Stimulated activated naive CD8-positive, alpha-beta T cell treated with anti-CD3 and anti-CD28 coated beads, Interleukin-15, amount 100 ng/mL, for 72 hours (primary cell): ENCODE measurements at regions not wholly inside any gene's neighbourhood (a gene's known extent, or its start where the extent isn't known, plus 50 kb on each side); places are given as distances from the start of the nearest gene placed in this dataset.
"Not testable (repeated sequence)": the region's sequence is repeated elsewhere in the genome, so short reads cannot be mapped to it uniquely, and the experiment has no call there.

Experiments
- ATAC-seq: fragments of 150-1000 bp; cut with Tn5 transposase; 2 replicates; pipeline ENCODE4 v1.10.0; 2021; ENCODE audit warnings: mild to moderate bottlenecking, moderate library complexity
- DNase-seq, 2 donors: peaks; one replicate each; pipeline ENCODE4 v3.0.0; 2021 to 2022
- H3K27ac Mint-ChIP-seq, 2 donors: one replicate each; pipeline ENCODE4 v1.8.0; 2022; ENCODE audit warnings: mild to moderate bottlenecking in 2 of 2, mixed read lengths in 2 of 2, moderate library complexity in 2 of 2
- H3K27me3 Mint-ChIP-seq: one replicate; pipeline ENCODE4 v1.8.0; 2022; ENCODE audit warnings: mixed read lengths
- H3K4me1 Mint-ChIP-seq: one replicate; pipeline ENCODE4 v1.8.0; 2022; ENCODE audit warnings: mild to moderate bottlenecking, mixed read lengths
- H3K4me3 Mint-ChIP-seq, 2 donors: one replicate each; pipeline ENCODE4 v1.8.0; 2022; ENCODE audit warnings: mild to moderate bottlenecking in 2 of 2, mixed read lengths in 2 of 2, moderate library complexity in 1 of 2
- H3K9me3 Mint-ChIP-seq, 2 donors: one replicate each; pipeline ENCODE4 v1.8.0; 2022; ENCODE audit warnings: mixed read lengths in 2 of 2

DNA sequence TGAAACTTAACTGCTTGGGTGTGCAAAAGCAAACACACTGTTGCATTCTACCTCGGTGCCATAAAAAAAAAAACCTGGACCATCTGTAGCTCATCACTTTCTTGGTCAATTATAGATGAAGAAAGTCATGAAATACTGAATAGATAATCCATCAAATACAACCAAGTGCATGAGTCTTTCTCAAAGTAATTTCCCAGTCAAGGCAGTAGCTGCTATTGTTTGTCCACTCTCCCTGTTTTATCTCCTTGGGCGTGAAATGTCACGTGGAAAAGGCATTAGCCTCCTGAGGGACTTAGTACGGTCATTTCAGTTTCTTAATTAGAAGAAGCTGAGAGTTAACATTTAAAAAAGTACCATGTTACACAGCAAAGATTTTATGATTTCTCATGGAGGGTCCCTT lies 1697.9 kb downstream of the PCDH9 start:
- DNase-seq (no peak), ATAC-seq (no peak)
- Mint-ChIP-seq H3K27ac (no peak overlapping the region), H3K4me1 (no peaks in the 10 kb centered on the region), H3K9me3 (peaks cover 8 to 16% of the 10 kb centered on the region in 2 donors), H3K27me3 (no peaks in the 10 kb centered on the region), H3K4me3 (no peak overlapping the region)

DNA sequence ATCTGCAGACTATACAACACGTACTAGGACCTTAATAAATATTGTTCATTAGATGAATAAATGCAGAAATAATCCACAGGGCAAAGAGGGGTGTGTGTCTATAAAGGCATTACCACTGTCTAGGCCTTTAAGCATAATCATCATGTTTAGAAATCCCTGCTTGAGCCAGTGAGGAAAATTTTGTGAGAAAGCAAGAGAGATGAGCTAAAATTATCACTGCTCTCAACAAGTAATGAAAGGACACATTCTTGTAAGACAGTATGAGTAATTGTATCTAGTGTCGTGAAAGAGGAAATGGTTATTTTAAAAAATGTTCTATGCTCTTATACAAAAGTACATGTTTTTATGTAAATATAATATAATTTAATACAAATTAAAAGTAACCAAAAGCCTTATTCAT lies 1699.4 kb downstream of the PCDH9 start:
- no peaks in the 10 kb centered on the region for H3K4me1 Mint-ChIP-seq
- DNase-seq (no peak), ATAC-seq (no peak)
- H3K9me3 Mint-ChIP-seq: peaks cover 14 to 22% of the 10 kb centered on the region in 2 donors
- no peaks in the 10 kb centered on the region for H3K27me3 Mint-ChIP-seq
- H3K27ac Mint-ChIP-seq: no peak overlapping the region
- no peak overlapping the region for H3K4me3 Mint-ChIP-seq

DNA sequence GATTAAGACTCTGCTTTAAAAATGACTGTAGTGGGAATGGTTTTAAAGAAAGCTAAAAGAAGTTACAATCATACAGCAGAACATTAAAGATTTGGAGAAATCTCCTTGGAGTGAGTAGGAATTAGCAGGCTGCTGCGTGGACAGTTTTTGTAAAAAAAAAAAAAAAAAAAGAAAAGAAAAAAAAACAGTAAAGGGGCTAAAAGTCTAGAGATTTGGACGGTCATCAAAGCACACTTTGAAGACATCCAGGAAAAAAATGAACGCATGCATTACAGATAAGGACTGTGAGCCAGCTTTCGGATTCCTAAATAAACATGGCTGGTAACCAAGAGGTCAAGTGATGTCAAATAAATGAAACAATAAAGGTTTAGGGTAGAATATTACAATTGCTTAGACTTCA lies 1700.6 kb downstream of the PCDH9 start:
- Mint-ChIP-seq H3K4me3 (no peak overlapping the region), H3K27ac (no peak overlapping the region), H3K9me3 (peaks cover 19 to 22% of the 10 kb centered on the region in 2 donors), H3K4me1 (no peaks in the 10 kb centered on the region), H3K27me3 (no peaks in the 10 kb centered on the region)
- DNase-seq: no peak
- ATAC-seq: no peak

DNA sequence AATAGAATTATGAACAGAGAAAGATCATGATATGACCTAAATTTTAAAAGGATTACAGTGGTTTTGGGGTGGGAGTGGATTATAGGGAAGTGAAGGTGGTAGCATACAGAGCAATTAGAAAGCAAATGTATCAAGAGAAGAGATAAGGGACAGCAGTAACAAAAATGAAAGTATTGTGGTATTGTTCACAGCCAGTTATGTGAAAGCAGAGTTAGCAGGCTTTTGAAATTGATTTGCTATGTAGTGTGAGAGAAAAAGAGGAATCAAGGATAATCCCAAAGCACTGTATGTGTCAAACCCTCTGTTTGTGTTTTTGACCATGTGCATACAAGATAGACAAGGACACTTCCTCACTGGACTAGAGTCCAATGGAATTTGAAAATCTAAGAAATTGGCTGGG lies 1721.4 kb downstream of the PCDH9 start:
- no peak overlapping the region for H3K4me3 Mint-ChIP-seq
- no peaks in the 10 kb centered on the region for H3K27me3 Mint-ChIP-seq
- ATAC-seq (no peak), DNase-seq (no peak)
- no peak overlapping the region for H3K27ac Mint-ChIP-seq
- H3K9me3 Mint-ChIP-seq: peaks cover 9 to 17% of the 10 kb centered on the region in 2 donors
- no peaks in the 10 kb centered on the region for H3K4me1 Mint-ChIP-seq

DNA sequence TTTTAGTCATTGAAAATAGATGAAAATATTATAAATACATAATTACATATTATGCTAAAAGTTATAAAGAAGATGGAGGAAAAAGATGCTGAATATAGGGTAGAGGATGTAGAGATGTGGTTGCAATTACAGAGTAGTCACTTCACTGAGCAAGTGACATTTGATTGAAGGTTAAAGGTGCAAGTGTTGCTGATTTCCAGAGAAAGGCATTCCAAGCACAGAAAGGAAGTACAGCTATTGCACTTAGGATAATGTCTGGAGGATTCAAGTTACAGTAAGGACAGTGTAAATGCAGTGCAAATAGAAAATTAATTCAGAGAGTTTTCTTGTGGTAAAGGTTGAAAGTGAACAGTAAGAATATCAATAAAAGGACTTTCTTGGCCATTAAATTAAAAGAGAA lies 1721.8 kb downstream of the PCDH9 start:
- Mint-ChIP-seq H3K4me1 (no peaks in the 10 kb centered on the region), H3K4me3 (no peak overlapping the region), H3K27me3 (no peaks in the 10 kb centered on the region), H3K9me3 (peaks cover 5 to 15% of the 10 kb centered on the region in 2 donors), H3K27ac (no peak overlapping the region)
- ATAC-seq: no peak
- no peak for DNase-seq

DNA sequence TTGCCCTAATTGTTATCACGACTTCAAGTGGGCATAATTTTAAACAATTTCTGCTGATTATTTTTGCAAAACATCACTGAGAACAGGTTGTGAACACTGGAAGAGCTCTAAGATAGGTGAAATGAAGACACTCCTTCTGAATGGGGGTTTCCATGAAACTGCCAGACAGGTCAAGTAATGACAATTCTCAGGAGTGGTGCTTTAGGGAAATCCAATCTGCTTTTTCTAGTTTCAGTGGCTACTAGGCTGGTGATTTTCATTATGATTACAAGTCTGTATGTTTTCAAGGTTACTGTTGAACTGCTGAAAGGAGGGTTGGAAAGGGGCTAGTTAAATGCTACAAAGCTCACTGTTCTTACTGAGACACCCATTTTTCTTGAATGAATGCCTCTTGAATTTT lies 1724.2 kb downstream of the PCDH9 start:
- no peaks in the 10 kb centered on the region for H3K27me3 Mint-ChIP-seq

DNA sequence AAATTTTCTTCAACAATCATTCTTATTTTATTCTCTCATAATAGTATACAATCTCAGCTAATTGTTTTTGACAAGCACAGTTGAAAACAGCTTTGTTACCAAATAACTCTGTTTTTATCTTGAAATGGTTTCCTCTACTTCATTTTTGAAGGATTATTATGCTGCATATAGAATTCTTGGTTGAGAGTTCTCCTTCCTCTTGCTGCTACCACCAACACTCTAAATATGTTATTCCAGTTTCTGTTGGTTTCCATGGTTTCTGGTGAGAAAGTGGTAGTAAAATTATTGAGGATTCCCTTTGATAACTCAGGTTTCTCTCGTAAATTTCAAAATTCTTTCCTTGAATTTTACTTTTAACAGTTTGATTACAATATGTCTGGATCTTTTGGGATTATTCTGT lies 1725.9 kb downstream of the PCDH9 start:
- peaks cover 0 to 16% of the 10 kb centered on the region in 2 donors for H3K9me3 Mint-ChIP-seq
- DNase-seq: no peak
- ATAC-seq: no peak
- H3K4me3 Mint-ChIP-seq: no peak overlapping the region
- no peak overlapping the region for H3K27ac Mint-ChIP-seq
- H3K4me1 Mint-ChIP-seq: no peaks in the 10 kb centered on the region
- H3K27me3 Mint-ChIP-seq: no peaks in the 10 kb centered on the region

More for the DNA sequence above, 1724.2 kb downstream of the PCDH9 start:
- Mint-ChIP-seq H3K4me3 (no peak overlapping the region), H3K4me1 (no peaks in the 10 kb centered on the region), H3K27ac (no peak overlapping the region), H3K9me3 (peaks cover 0 to 16% of the 10 kb centered on the region in 2 donors)
- no peak for DNase-seq
- no peak for ATAC-seq

DNA sequence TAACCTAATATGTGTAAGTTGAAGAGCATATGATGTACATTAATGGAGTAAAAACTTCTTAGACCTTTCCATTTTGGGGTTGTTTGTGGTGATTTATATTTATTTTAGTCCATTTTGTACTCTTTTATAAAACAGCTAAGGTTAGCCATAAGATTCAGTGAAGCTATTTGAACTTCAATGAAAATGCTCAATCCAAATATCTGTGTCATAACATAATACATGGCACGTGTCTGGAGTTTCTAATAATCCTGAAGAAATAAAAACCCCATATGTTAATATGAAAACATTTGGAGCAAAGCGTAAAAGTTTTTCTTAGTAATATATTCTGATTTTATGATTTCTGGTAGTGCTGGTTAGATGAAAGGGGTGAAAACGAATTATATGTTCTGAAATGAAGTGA lies 1729.7 kb downstream of the PCDH9 start:
- H3K27ac Mint-ChIP-seq: no peak overlapping the region
- no peaks in the 10 kb centered on the region for H3K27me3 Mint-ChIP-seq
- ATAC-seq: no peak
- H3K9me3 Mint-ChIP-seq: peaks cover 0 to 4% of the 10 kb centered on the region in 2 donors
- DNase-seq: no peak
- no peak overlapping the region for H3K4me3 Mint-ChIP-seq
- H3K4me1 Mint-ChIP-seq: no peaks in the 10 kb centered on the region

DNA sequence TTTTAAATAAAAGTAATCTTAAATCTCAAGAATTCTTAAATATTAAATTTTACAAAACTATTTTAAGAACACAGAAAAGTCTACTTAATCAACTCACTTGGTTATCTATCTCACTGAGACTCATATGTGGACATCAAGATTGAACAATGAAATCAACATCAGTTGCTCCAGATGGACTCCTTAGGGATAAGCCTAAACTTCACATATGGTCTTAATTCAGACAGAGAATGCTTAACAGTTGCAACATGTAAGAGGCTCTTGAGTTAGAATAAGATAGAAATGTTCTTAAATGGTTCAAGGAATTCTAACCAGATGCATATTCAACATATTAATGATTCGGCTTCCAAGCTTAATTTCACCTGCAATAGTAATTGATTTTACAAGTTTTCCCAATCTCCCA lies 1730.9 kb downstream of the PCDH9 start:
- Mint-ChIP-seq H3K27ac (no peak overlapping the region), H3K4me3 (no peak overlapping the region), H3K9me3 (peaks cover 0 to 4% of the 10 kb centered on the region in 2 donors), H3K27me3 (no peaks in the 10 kb centered on the region), H3K4me1 (no peaks in the 10 kb centered on the region)
- DNase-seq (no peak), ATAC-seq (no peak)

DNA sequence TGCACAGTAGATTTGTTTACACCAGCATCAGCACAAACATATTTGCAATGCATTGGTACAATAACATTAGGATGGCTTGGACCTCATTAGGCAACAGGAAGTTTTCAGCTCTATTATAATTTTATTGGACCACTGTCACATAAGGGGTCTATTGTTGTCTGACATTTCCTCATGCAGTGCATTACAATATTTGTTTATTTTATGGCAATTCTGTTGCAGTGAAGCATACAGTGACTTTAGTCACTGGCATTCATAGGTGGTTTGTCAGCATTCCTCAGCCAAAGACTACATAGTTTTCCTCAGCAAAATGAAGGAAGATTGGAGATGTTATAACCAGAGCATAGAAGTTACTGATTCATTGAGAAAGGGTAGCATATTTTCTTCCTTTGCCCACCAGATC lies 1732.9 kb downstream of the PCDH9 start:
- DNase-seq (no peak), ATAC-seq (no peak)
- Mint-ChIP-seq H3K9me3 (peaks cover 0 to 4% of the 10 kb centered on the region in 2 donors), H3K27ac (no peak overlapping the region), H3K27me3 (no peaks in the 10 kb centered on the region), H3K4me1 (no peaks in the 10 kb centered on the region), H3K4me3 (no peak overlapping the region)

DNA sequence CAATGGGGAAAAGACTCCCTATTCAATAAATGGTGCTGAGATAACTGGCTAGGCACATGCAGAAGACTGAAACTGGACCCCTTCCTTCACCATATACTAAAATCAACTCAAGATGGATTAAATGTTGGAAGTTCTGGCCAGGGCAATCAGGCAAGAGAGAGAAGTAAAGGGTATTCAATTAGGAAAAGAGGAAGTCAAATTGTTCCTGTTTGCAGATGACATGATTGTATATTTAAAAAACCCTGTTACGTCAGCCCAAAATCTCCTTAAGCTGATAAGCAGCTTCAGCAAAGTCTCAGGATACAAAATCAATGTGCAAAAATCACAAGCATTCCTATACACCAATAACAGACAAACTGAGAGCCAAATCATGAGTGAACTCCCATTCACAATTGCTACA lies 1739.4 kb downstream of the PCDH9 start:
- not testable (repeated sequence) for H3K27ac Mint-ChIP-seq, DNase-seq, H3K4me3 Mint-ChIP-seq, ATAC-seq, H3K27me3 Mint-ChIP-seq, H3K4me1 Mint-ChIP-seq
- peaks cover 12 to 22% of the 10 kb centered on the region in 2 donors for H3K9me3 Mint-ChIP-seq

DNA sequence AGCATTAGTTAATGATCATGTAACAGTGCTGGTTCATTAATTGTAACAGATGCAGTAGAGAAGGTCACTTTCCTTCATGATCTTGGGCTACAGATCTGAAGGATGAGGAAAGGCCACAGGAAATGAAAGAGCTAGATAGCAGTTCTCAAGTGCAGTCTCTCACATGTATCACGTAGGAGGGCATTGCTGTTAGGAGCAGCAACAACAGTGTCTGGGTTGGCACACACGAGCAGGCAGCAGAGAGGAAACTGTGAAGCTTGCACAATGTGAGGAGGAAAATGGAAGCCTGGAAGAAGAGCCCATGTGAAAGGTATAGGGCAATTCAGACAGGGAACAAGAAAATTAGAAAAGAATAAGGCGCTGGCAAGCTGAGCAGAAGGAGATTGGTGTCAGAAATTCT lies 1741.5 kb downstream of the PCDH9 start:
- DNase-seq: no peak
- Mint-ChIP-seq H3K4me3 (no peak overlapping the region), H3K27me3 (no peaks in the 10 kb centered on the region), H3K27ac (no peak overlapping the region), H3K4me1 (no peaks in the 10 kb centered on the region), H3K9me3 (peaks cover 12 to 22% of the 10 kb centered on the region in 2 donors)
- no peak for ATAC-seq

DNA sequence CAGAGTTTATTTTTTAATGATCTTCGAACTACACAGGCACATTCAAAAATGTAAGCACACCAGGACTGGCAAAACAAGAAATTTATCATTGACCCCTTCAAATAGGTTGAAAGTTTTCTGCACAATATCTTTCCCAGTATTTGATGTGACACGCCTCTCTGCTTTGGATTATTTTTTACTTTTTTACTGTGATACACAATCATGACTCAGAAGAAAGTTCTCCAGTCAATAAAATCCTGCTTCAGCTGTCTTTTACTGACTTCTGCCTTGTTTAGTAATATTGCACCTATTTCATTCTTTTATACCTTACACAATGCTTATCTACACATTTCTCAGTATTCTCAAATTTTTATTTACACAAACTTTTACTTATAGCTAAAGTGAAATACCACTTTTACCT lies 1750.4 kb downstream of the PCDH9 start:
- DNase-seq (no peak), ATAC-seq (no peak)
- peaks cover 9 to 14% of the 10 kb centered on the region in 2 donors for H3K9me3 Mint-ChIP-seq
- H3K4me3 Mint-ChIP-seq: no peak overlapping the region
- H3K27ac Mint-ChIP-seq: peak overlapping the region in 1 of 2 donors; percentile 57
- H3K27me3 Mint-ChIP-seq: no peaks in the 10 kb centered on the region
- no peaks in the 10 kb centered on the region for H3K4me1 Mint-ChIP-seq

DNA sequence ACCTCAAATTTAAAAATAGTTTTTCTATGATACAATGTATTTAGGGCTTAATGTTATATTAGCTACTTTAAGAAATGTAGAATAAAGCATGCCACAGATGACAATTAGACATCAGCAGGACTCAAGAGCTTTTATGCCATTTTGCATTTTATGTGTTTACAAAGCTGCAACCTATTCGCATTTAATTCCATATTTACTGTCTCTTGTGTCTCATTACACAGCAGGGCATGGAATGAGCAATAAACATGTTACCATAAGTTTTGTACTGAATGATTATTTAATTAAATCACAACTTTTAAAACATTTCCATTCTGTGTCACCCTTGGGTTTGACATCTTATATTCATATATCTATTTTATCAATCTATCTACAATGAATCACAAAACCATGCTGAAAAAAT lies 1756.9 kb downstream of the PCDH9 start:
- peaks cover 0 to 5% of the 10 kb centered on the region in 2 donors for H3K9me3 Mint-ChIP-seq
- no peaks in the 10 kb centered on the region for H3K4me1 Mint-ChIP-seq
- no peak for ATAC-seq
- no peaks in the 10 kb centered on the region for H3K27me3 Mint-ChIP-seq
- DNase-seq: no peak
- no peak overlapping the region for H3K4me3 Mint-ChIP-seq
- no peak overlapping the region for H3K27ac Mint-ChIP-seq

DNA sequence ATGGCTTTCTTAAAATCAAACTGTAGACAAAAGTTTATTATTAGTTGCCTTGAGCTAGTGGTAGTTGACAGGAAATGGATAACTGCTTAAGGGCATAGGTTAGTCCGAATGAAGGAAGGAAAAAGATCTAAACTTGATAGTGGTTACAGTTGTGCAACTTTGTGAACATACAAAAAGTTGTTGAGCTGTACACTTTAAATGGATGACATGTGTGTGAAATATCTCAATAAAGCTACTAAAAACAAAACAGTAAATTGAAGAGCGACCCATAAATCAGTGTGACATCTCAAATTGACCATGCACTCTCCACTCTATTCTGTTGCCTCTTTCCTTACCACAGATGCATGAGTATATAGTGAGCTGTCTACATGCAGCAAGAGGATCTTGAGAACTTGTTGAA lies 1757.8 kb downstream of the PCDH9 start:
- ATAC-seq (no peak), DNase-seq (no peak)
- H3K27ac Mint-ChIP-seq: no peak overlapping the region
- H3K27me3 Mint-ChIP-seq: no peaks in the 10 kb centered on the region
- no peaks in the 10 kb centered on the region for H3K4me1 Mint-ChIP-seq
- H3K4me3 Mint-ChIP-seq: no peak overlapping the region
- peaks cover 0 to 5% of the 10 kb centered on the region in 2 donors for H3K9me3 Mint-ChIP-seq

DNA sequence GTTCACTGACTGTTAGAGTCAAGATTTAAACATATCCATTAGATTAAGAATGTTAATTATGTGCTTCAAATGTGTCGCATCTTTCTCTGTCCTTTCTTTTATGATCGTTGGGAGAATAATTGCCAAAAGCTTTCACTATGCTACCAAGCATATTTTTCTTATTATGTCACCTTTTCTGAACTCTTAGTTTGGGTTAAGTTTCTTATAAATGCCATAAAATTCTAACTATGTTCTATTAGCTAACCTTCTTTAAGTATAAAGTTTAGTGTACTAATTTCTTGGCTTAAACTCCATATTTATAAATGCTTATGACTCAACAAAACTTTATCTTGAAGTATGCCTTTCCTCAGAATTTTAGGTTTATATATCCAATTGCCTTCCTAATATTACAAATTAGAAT lies 1759.4 kb downstream of the PCDH9 start:
- Mint-ChIP-seq H3K4me3 (no peak overlapping the region), H3K4me1 (no peaks in the 10 kb centered on the region), H3K9me3 (peaks cover 9% of the 10 kb centered on the region in 2 donors), H3K27me3 (no peaks in the 10 kb centered on the region), H3K27ac (no peak overlapping the region)
- no peak for ATAC-seq
- DNase-seq: no peak

DNA sequence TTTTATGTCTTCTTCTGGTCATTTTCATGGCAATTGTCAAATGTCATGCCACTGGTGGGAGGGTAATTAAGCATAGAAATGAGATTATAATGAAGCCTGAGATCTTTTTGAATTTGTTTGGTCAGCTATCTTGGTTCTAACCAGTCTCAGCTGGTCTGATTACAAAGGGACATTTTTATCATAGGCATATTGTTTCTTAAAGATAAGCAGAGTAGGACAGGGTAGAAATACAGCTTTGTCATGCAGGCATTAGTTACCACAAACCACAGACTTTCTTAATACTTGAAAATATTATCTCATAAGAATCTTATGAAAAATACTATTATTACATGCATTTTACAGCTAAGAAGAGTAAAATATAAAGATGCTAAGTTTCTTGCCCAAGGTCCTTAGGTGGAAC lies 1761.5 kb downstream of the PCDH9 start:
- H3K4me3 Mint-ChIP-seq: no peak overlapping the region
- H3K27ac Mint-ChIP-seq: no peak overlapping the region
- DNase-seq: no peak
- peaks cover 4 to 9% of the 10 kb centered on the region in 2 donors for H3K9me3 Mint-ChIP-seq
- ATAC-seq: no peak
- H3K4me1 Mint-ChIP-seq: no peaks in the 10 kb centered on the region
- no peaks in the 10 kb centered on the region for H3K27me3 Mint-ChIP-seq
